Fibroblast of lung (primary cell): ENCODE measurements at regions not wholly inside any gene's neighbourhood (a gene's known extent, or its start where the extent isn't known, plus 50 kb on each side); places are given as distances from the start of the nearest gene placed in this dataset.

Experiments used
- DNase-seq, 2 donors: peaks; one replicate each; pipeline versions ENCODE4 v3.0.0 to v3.0.0-alpha.2; 2010; ENCODE audit warnings: low read depth in 2 of 2
- H2AFZ ChIP-seq: 2 replicates; pipeline ENCODE4 v1.5.1; 2012; ENCODE audit warnings: low read length, control low read depth, inconsistent platforms
- H3K27ac ChIP-seq: 2 replicates; pipeline ENCODE4 v1.5.1; 2011; ENCODE audit warnings: low read length, control low read depth; ENCODE audit not compliant: insufficient read depth
- H3K27me3 ChIP-seq: 2 replicates; pipeline ENCODE4 v1.5.1; 2011; ENCODE audit warnings: mild to moderate bottlenecking, low read length; ENCODE audit not compliant: control insufficient read depth, insufficient read depth
- H3K36me3 ChIP-seq: 2 replicates; pipeline ENCODE4 v1.5.1; 2011; ENCODE audit warnings: low read length; ENCODE audit not compliant: control insufficient read depth, insufficient read depth
- H3K4me1 ChIP-seq: 2 replicates; pipeline ENCODE4 v1.5.1; 2011; ENCODE audit warnings: low read length; ENCODE audit not compliant: control insufficient read depth, insufficient read depth; ENCODE audit errors: extremely low read depth
- H3K4me2 ChIP-seq: 2 replicates; pipeline ENCODE4 v1.5.1; 2011; ENCODE audit warnings: low read length, control low read depth; ENCODE audit not compliant: insufficient read depth; ENCODE audit errors: extremely low read depth
- H3K4me3 ChIP-seq, 4 experiments: fragments of 200-600 bp in 1 of 4; sonication (generic) in 1 of 4; replicated peaks in 1 of 4; 2 replicates each; pipeline ENCODE4 v1.5.1; 2011 to 2016; ENCODE audit warnings: low read length in 4 of 4, low read depth in 3 of 4, mild to moderate bottlenecking in 3 of 4, control low read depth in 2 of 4, inconsistent platforms in 1 of 4, mixed read lengths in 1 of 4; ENCODE audit not compliant: insufficient read depth in 1 of 4; ENCODE audit errors: control extremely low read depth in 1 of 4
- H3K79me2 ChIP-seq: 2 replicates; pipeline ENCODE4 v1.5.1; 2012; ENCODE audit warnings: mild to moderate bottlenecking, low read length, inconsistent platforms; ENCODE audit not compliant: control insufficient read depth, insufficient read depth
- H3K9ac ChIP-seq: 2 replicates; pipeline ENCODE4 v1.5.1; 2011; ENCODE audit warnings: mild to moderate bottlenecking, low read length, control low read depth; ENCODE audit not compliant: insufficient read depth
- H3K9me3 ChIP-seq: 2 replicates; pipeline ENCODE4 v1.5.1; 2012; ENCODE audit warnings: low read depth, low read length; ENCODE audit not compliant: control insufficient read depth, insufficient read depth
- H4K20me1 ChIP-seq: 2 replicates; pipeline ENCODE4 v1.5.1; 2011; ENCODE audit warnings: low read length; ENCODE audit not compliant: control insufficient read depth, insufficient read depth; ENCODE audit errors: extremely low read depth
- CTCF ChIP-seq, 2 donors: IDR thresholded peaks in 1 of 2; conservative IDR thresholded peaks in 1 of 2; 1 replicate in 1 of 2; 2 replicates in 1 of 2; pipeline ENCODE4 v1.5.1; 2011 to 2012; ENCODE audit warnings: low read length in 2 of 2, control low read depth in 1 of 2, inconsistent platforms in 1 of 2, low read depth in 1 of 2, mild to moderate bottlenecking in 1 of 2
- EZH2 ChIP-seq: IDR thresholded peaks from 2 replicates; pipeline ENCODE4 v1.5.1; 2012; ENCODE audit warnings: low read length, control low read depth, mild to moderate bottlenecking; ENCODE audit errors: missing control alignments

- Histone ChIP-seq H3K4me2 (no peak overlapping the region), H2AFZ (no peak overlapping the region), H3K4me3 (no peak overlapping the region), H3K9me3 (no peaks in the 10 kb centered on the region), H3K4me1 (no peaks in the 10 kb centered on the region), H3K36me3 (no peaks in the 10 kb centered on the region), H3K27me3 (no peaks in the 10 kb centered on the region), H3K79me2 (no peaks in the 10 kb centered on the region), H4K20me1 (no peaks in the 10 kb centered on the region), H3K9ac (no peak overlapping the region), H3K27ac (no peak overlapping the region)
- no peak for DNase-seq
- TF ChIP-seq CTCF (conservative IDR thresholded peaks at IDR 0.05 in 1 of 2, IDR thresholded peaks at IDR 0.05 in 1 of 2; ENCODE audit: low read depth in 1 of 2, low read length in 2 of 2), result no peak
- TF ChIP-seq EZH2, result no peak
Measured at GRCh38 chr5:82426464-82427154, 148.5 kb upstream of the RPS23 start.

GRCh38 chr5:82425591-82425990, 147.4 kb upstream of the RPS23 start:
- Histone ChIP-seq H2AFZ (no peak overlapping the region), H3K9me3 (no peaks in the 10 kb centered on the region), H3K79me2 (no peaks in the 10 kb centered on the region), H3K4me3 (no peak overlapping the region), H3K36me3 (no peaks in the 10 kb centered on the region), H3K4me2 (no peak overlapping the region), H3K27ac (no peak overlapping the region), H3K27me3 (no peaks in the 10 kb centered on the region), H3K4me1 (peaks cover 5% of the 10 kb centered on the region), H4K20me1 (no peaks in the 10 kb centered on the region), H3K9ac (no peak overlapping the region)
- TF ChIP-seq EZH2 (no peak), CTCF (conservative IDR thresholded peaks at IDR 0.05 in 1 of 2, IDR thresholded peaks at IDR 0.05 in 1 of 2; ENCODE audit: low read depth in 1 of 2, low read length in 2 of 2) (no peak)
- peak; percentile 22 to 60 for DNase-seq

- H3K36me3 ChIP-seq, result no peaks in the 10 kb centered on the region
- H2AFZ ChIP-seq, result no peak overlapping the region
- H3K27ac ChIP-seq, result no peak overlapping the region
- no peaks in the 10 kb centered on the region for H4K20me1 ChIP-seq
- H3K27me3 ChIP-seq, result no peaks in the 10 kb centered on the region
- no peak overlapping the region for H3K4me2 ChIP-seq
- H3K4me3 ChIP-seq, result no peak overlapping the region
- H3K79me2 ChIP-seq, result no peaks in the 10 kb centered on the region
- no peak for DNase-seq
- H3K9me3 ChIP-seq, result no peaks in the 10 kb centered on the region
- H3K4me1 ChIP-seq, result peaks cover 5% of the 10 kb centered on the region
- H3K9ac ChIP-seq, result no peak overlapping the region
- no peak for TF ChIP-seq EZH2
- TF ChIP-seq CTCF (conservative IDR thresholded peaks at IDR 0.05 in 1 of 2, IDR thresholded peaks at IDR 0.05 in 1 of 2; ENCODE audit: low read depth in 1 of 2, low read length in 2 of 2), result no peak
Measured at GRCh38 chr5:82424211-82424610, 146.1 kb upstream of the RPS23 start.
